GM21576 (cell line): ENCODE measurements at regions not wholly inside any gene's neighbourhood (a gene's known extent, or its start where the extent isn't known, plus 50 kb on each side); places are given as distances from the start of the nearest gene placed in this dataset.

Source experiments
- ATAC-seq: cut with Tn5 transposase; IDR thresholded peaks from one replicate; pipeline ENCODE4 v1.9.1; 2021; ENCODE audit warnings: mild to moderate bottlenecking, moderate library complexity; ENCODE audit not compliant: unreplicated experiment

- no peak for ATAC-seq
Observed at GRCh38 chr12:86838260-86838659, 582.1 kb upstream of the MGAT4C start.

GRCh38 chr12:86837246-86837645 is 581.1 kb upstream of the MGAT4C start:
- no peak for ATAC-seq

- ATAC-seq: no peak
Observed at GRCh38 chr12:86834217-86834616, 578.0 kb upstream of the MGAT4C start.

GRCh38 chr12:86827409-86827808 is 571.2 kb upstream of the MGAT4C start:
- no peak for ATAC-seq

- ATAC-seq: no peak
Observed at GRCh38 chr12:86826051-86826450, 569.9 kb upstream of the MGAT4C start.

- ATAC-seq: no peak
Observed at GRCh38 chr12:86801439-86801838, 545.2 kb upstream of the MGAT4C start.

GRCh38 chr12:86799616-86800015 is 543.4 kb upstream of the MGAT4C start:
- no peak for ATAC-seq

GRCh38 chr12:86796550-86796949 is 540.4 kb upstream of the MGAT4C start:
- ATAC-seq: no peak

GRCh38 chr12:86788661-86789060 is 532.5 kb upstream of the MGAT4C start:
- no peak for ATAC-seq

GRCh38 chr12:86787419-86787818 is 531.2 kb upstream of the MGAT4C start:
- ATAC-seq: no peak

- ATAC-seq: no peak
Observed at GRCh38 chr12:86777325-86777724, 521.1 kb upstream of the MGAT4C start.

- ATAC-seq: no peak
Observed at GRCh38 chr12:86774841-86775388, 518.7 kb upstream of the MGAT4C start.

- no peak for ATAC-seq
Observed at GRCh38 chr12:86772696-86773095, 516.5 kb upstream of the MGAT4C start.

GRCh38 chr12:86770871-86771270 is 514.7 kb upstream of the MGAT4C start:
- ATAC-seq: no peak

- no peak for ATAC-seq
Observed at GRCh38 chr12:86748894-86749293, 492.7 kb upstream of the MGAT4C start.

- ATAC-seq: no peak
Observed at GRCh38 chr12:86744547-86745212, 488.5 kb upstream of the MGAT4C start.

GRCh38 chr12:86743875-86744536 is 487.8 kb upstream of the MGAT4C start:
- ATAC-seq: no peak

- ATAC-seq: no peak
Observed at GRCh38 chr12:86741531-86741930, 485.3 kb upstream of the MGAT4C start.

GRCh38 chr12:86735851-86736250 is 479.7 kb upstream of the MGAT4C start:
- no peak for ATAC-seq

GRCh38 chr12:86735072-86735471 is 478.9 kb upstream of the MGAT4C start:
- ATAC-seq: no peak

GRCh38 chr12:86730233-86730632 is 474.0 kb upstream of the MGAT4C start:
- no peak for ATAC-seq

GRCh38 chr12:86729739-86730138 is 473.5 kb upstream of the MGAT4C start:
- no peak for ATAC-seq
